H9 (cell line): ENCODE measurements at regions not wholly inside any gene's neighbourhood (a gene's known extent, or its start where the extent isn't known, plus 50 kb on each side); places are given as distances from the start of the nearest gene placed in this dataset.

Experiments used
- DNase-seq: peaks from one replicate; pipeline ENCODE4 v3.0.0-alpha.2; 2017
- H2AFZ ChIP-seq: one replicate; pipeline ENCODE4 v1.6.1; 2013; ENCODE audit warnings: mild to moderate bottlenecking, low read length, control low read depth, moderate library complexity
- H2AK5ac ChIP-seq: 2 replicates; pipeline ENCODE4 v1.6.1; 2013; ENCODE audit warnings: low read length, control low read depth, mixed read lengths; ENCODE audit not compliant: insufficient read length
- H2BK120ac ChIP-seq: one replicate; pipeline ENCODE4 v1.6.1; 2013; ENCODE audit warnings: low read depth, mild to moderate bottlenecking, low read length, control low read depth, inconsistent platforms; ENCODE audit not compliant: poor library complexity, severe bottlenecking
- H2BK12ac ChIP-seq: 2 replicates; pipeline ENCODE4 v1.6.1; 2013; ENCODE audit warnings: low read length, control low read depth, mixed read lengths, low read depth; ENCODE audit not compliant: insufficient read length
- H2BK15ac ChIP-seq: 2 replicates; pipeline ENCODE4 v1.6.1; 2013; ENCODE audit warnings: low read depth, low read length, control low read depth
- H2BK20ac ChIP-seq: one replicate; pipeline ENCODE4 v1.6.1; 2013; ENCODE audit warnings: low read depth, mild to moderate bottlenecking, low read length, control low read depth, inconsistent platforms; ENCODE audit not compliant: poor library complexity, severe bottlenecking
- H2BK5ac ChIP-seq: 2 replicates; pipeline ENCODE4 v1.6.1; 2013; ENCODE audit warnings: low read length, control low read depth, mixed read lengths; ENCODE audit not compliant: insufficient read length
- H3K14ac ChIP-seq: 2 replicates; pipeline ENCODE4 v1.6.1; 2013; ENCODE audit warnings: low read length, control low read depth; ENCODE audit not compliant: insufficient read depth
- H3K18ac ChIP-seq: 2 replicates; pipeline ENCODE4 v1.6.1; 2013; ENCODE audit warnings: low read depth, mild to moderate bottlenecking, mixed read lengths, low read length, control low read depth; ENCODE audit not compliant: insufficient read length
- H3K23ac ChIP-seq: 2 replicates; pipeline ENCODE4 v1.6.1; 2013; ENCODE audit warnings: low read length, control low read depth, mixed read lengths, low read depth; ENCODE audit not compliant: insufficient read length
- H3K23me2 ChIP-seq: 2 replicates; pipeline ENCODE4 v1.6.1; 2013; ENCODE audit warnings: low read depth, mild to moderate bottlenecking, mixed read lengths, low read length, control low read depth; ENCODE audit not compliant: insufficient read length, poor library complexity, severe bottlenecking
- H3K27ac ChIP-seq: 2 replicates; pipeline ENCODE4 v1.5.1; 2013; ENCODE audit warnings: low read length, control low read depth, mixed read lengths, low read depth; ENCODE audit not compliant: insufficient read length
- H3K27me3 ChIP-seq: 2 replicates; pipeline ENCODE4 v1.6.1; 2013; ENCODE audit warnings: low read length, control low read depth, inconsistent platforms; ENCODE audit not compliant: insufficient read depth
- H3K4ac ChIP-seq: 2 replicates; pipeline ENCODE4 v1.6.1; 2013; ENCODE audit warnings: low read depth, mild to moderate bottlenecking, control low read depth, inconsistent platforms, low read length, moderate library complexity
- H3K4me1 ChIP-seq: 2 replicates; pipeline ENCODE4 v1.6.1; 2013; ENCODE audit warnings: low read length, control low read depth, inconsistent platforms; ENCODE audit not compliant: insufficient read depth
- H3K4me2 ChIP-seq: 2 replicates; pipeline ENCODE4 v1.6.1; 2013; ENCODE audit warnings: low read length, control low read depth, mixed read lengths; ENCODE audit not compliant: insufficient read length, insufficient read depth
- H3K56ac ChIP-seq: 2 replicates; pipeline ENCODE4 v1.6.1; 2013; ENCODE audit warnings: low read depth, mild to moderate bottlenecking, mixed read lengths, low read length, control low read depth; ENCODE audit not compliant: insufficient read length
- H3K79me1 ChIP-seq: 2 replicates; pipeline ENCODE4 v1.6.1; 2013; ENCODE audit warnings: low read depth, mild to moderate bottlenecking, moderate library complexity, low read length, control low read depth, inconsistent platforms; ENCODE audit not compliant: insufficient read depth, poor library complexity, severe bottlenecking
- H3K79me2 ChIP-seq: 2 replicates; pipeline ENCODE4 v1.6.1; 2013; ENCODE audit warnings: low read length, control low read depth, inconsistent platforms; ENCODE audit not compliant: insufficient read depth
- H3K9ac ChIP-seq: 2 replicates; pipeline ENCODE4 v1.6.1; 2013; ENCODE audit warnings: low read length, control low read depth, mixed read lengths; ENCODE audit not compliant: insufficient read length; ENCODE audit errors: extremely low read depth
- H3K9me3 ChIP-seq: one replicate; pipeline ENCODE4 v1.6.1; 2013; ENCODE audit warnings: low read depth, low read length, inconsistent platforms; ENCODE audit not compliant: control insufficient read depth
- H3T11ph ChIP-seq: one replicate; pipeline ENCODE4 v1.6.1; 2013; ENCODE audit warnings: mild to moderate bottlenecking, low read length, control low read depth, inconsistent platforms
- H4K20me1 ChIP-seq: one replicate; pipeline ENCODE4 v1.6.1; 2013; ENCODE audit not compliant: control insufficient read depth, insufficient read length, insufficient read depth
- H4K5ac ChIP-seq: 2 replicates; pipeline ENCODE4 v1.6.1; 2013; ENCODE audit warnings: low read depth, mild to moderate bottlenecking, mixed read lengths, low read length, control low read depth; ENCODE audit not compliant: insufficient read length
- H4K8ac ChIP-seq: replicated peaks from 2 replicates; pipeline ENCODE4 v1.6.1; 2013; ENCODE audit warnings: low read length, control low read depth, mixed read lengths, low read depth; ENCODE audit not compliant: insufficient read length
- H4K91ac ChIP-seq: 2 replicates; pipeline ENCODE4 v1.6.1; 2013; ENCODE audit warnings: low read depth, mild to moderate bottlenecking, moderate library complexity, mixed read lengths, low read length, control low read depth; ENCODE audit not compliant: insufficient read length
- H3K27ac Mint-ChIP-seq, 3 experiments: 2 replicates in 2 of 3; 3 replicates in 1 of 3; pipeline ENCODE4 v1.8.0; 2020 to 2021; ENCODE audit warnings: mixed read lengths in 3 of 3, mild to moderate bottlenecking in 1 of 3, moderate library complexity in 1 of 3
- H3K27me3 Mint-ChIP-seq: 2 replicates; pipeline ENCODE4 v1.8.0; 2021; ENCODE audit warnings: low read depth, mild to moderate bottlenecking, moderate library complexity, mixed read lengths
- H3K36me3 Mint-ChIP-seq, 3 experiments: 2 replicates in 2 of 3; 3 replicates in 1 of 3; pipeline ENCODE4 v1.8.0; 2020 to 2021; ENCODE audit warnings: low read depth in 3 of 3, mixed read lengths in 3 of 3; ENCODE audit not compliant: insufficient read depth in 1 of 3
- H3K4me1 Mint-ChIP-seq, 2 experiments: 2 replicates each; pipeline ENCODE4 v1.8.0; 2020; ENCODE audit warnings: mixed read lengths in 2 of 2
- H3K4me3 Mint-ChIP-seq, 2 experiments: 2 replicates in 1 of 2; 3 replicates in 1 of 2; pipeline ENCODE4 v1.8.0; 2020 to 2021; ENCODE audit warnings: mild to moderate bottlenecking in 2 of 2, mixed read lengths in 2 of 2, moderate library complexity in 1 of 2
- H3K9me3 Mint-ChIP-seq, 2 experiments: 2 replicates in 1 of 2; 3 replicates in 1 of 2; pipeline ENCODE4 v1.8.0; 2020; ENCODE audit warnings: mild to moderate bottlenecking in 2 of 2, mixed read lengths in 2 of 2, moderate library complexity in 1 of 2
- WGBS: extraction: QIAGEN DNeasy Blood & Tissue Kit; methylation state at CpG from one replicate; pipeline ENCODE4 v1.1.7; 2013; ENCODE audit warnings: missing lambda C conversion rate, low lambda C conversion rate, mixed read lengths; ENCODE audit not compliant: insufficient read length; ENCODE audit errors: extremely low coverage; 5-methylcytosine and 5-hydroxymethylcytosine counted together
- TF ChIP-seq, protein P1 (sequence below): fragments of 200-600 bp; sonication (generic); conservative IDR thresholded peaks from 3 replicates; pipeline ENCODE4 v1.8.0; 2021; ENCODE audit warnings: antibody characterized with exemption, mild to moderate bottlenecking

DNA sequence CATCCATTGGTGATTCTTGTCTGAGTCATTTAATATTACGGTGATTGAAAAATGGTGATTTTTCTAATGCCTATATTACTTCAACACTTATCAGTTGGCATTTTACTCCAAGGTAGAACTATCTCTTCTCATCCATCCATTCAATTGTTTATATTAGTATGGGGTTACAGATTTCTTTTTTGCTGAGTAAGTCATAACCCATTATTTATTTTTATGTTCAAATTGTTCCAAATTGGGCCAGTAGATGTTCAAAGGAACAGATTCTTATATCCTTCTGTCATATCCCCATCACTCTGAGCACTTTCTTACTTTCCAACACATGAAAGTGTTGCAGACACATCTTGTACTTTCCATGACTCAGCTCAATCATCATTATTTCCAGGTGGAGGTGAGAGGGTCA, 466.8 kb upstream of the CAMK1G start:
- Histone ChIP-seq H4K8ac (no peak overlapping the region), H3K23me2 (no peaks in the 10 kb centered on the region), H3K27ac (no peak overlapping the region), H3K9ac (no peak overlapping the region), H2BK12ac (no peak overlapping the region), H2AFZ (no peak overlapping the region), H3K9me3 (no peaks in the 10 kb centered on the region), H2BK20ac (no peak overlapping the region), H3T11ph (no peak overlapping the region), H3K18ac (no peak overlapping the region), H4K91ac (no peak overlapping the region), H3K4me2 (no peak overlapping the region), H2AK5ac (no peak overlapping the region), H3K4ac (no peak overlapping the region), H4K5ac (no peak overlapping the region), H3K14ac (no peak overlapping the region), H4K20me1 (no peaks in the 10 kb centered on the region), H3K79me1 (no peaks in the 10 kb centered on the region), H3K79me2 (no peaks in the 10 kb centered on the region), H2BK5ac (no peak overlapping the region), H3K4me1 (no peaks in the 10 kb centered on the region), H3K27me3 (no peaks in the 10 kb centered on the region), H2BK120ac (no peak overlapping the region), H3K56ac (no peak overlapping the region), H2BK15ac (no peak overlapping the region), H3K23ac (no peak overlapping the region)
- TF ChIP-seq, protein P1, sequence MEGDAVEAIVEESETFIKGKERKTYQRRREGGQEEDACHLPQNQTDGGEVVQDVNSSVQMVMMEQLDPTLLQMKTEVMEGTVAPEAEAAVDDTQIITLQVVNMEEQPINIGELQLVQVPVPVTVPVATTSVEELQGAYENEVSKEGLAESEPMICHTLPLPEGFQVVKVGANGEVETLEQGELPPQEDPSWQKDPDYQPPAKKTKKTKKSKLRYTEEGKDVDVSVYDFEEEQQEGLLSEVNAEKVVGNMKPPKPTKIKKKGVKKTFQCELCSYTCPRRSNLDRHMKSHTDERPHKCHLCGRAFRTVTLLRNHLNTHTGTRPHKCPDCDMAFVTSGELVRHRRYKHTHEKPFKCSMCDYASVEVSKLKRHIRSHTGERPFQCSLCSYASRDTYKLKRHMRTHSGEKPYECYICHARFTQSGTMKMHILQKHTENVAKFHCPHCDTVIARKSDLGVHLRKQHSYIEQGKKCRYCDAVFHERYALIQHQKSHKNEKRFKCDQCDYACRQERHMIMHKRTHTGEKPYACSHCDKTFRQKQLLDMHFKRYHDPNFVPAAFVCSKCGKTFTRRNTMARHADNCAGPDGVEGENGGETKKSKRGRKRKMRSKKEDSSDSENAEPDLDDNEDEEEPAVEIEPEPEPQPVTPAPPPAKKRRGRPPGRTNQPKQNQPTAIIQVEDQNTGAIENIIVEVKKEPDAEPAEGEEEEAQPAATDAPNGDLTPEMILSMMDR: no peak
- Mint-ChIP-seq H3K4me1 (peaks cover 10% of the 10 kb centered on the region in 2 experiments), H3K36me3 (no peaks in the 10 kb centered on the region), H3K4me3 (no peak overlapping the region), H3K27ac (no peak overlapping the region), H3K9me3 (no peaks in the 10 kb centered on the region), H3K27me3 (no peaks in the 10 kb centered on the region)
- DNase-seq: no peak
- WGBS: no CpG with 5 or more reads among the region's 1 CpG
